B cell (primary cell): ENCODE measurements at regions not wholly inside any gene's neighbourhood (a gene's known extent, or its start where the extent isn't known, plus 50 kb on each side); places are given as distances from the start of the nearest gene placed in this dataset.

Experiments used
- ATAC-seq: fragments of 200-7000 bp; cut with Tn5 transposase; one replicate; pipeline ENCODE4 v1.10.0; 2021; ENCODE audit warnings: low read depth, mild to moderate bottlenecking, moderate number of reproducible peaks, moderate library complexity
- CTCF ChIA-PET: fragments of 350-600 bp; sonication (Branson Sonifier 250); formaldehyde crosslinking; loops from one replicate; lab custom pipeline; 2021; ENCODE audit warnings: antibody characterized with exemption, inconsistent platforms; lab: Charles Lee
- POLR2A ChIA-PET: fragments of 350-600 bp; sonication (Branson Sonifier 250); formaldehyde crosslinking; loops from one replicate; lab custom pipeline; 2021; ENCODE audit warnings: antibody characterized with exemption; lab: Charles Lee
- DNase-seq: peaks from one replicate; pipeline ENCODE4 v3.0.0; 2013
- H2AFZ ChIP-seq: 2 replicates; pipeline ENCODE4 v1.6.1; 2012; ENCODE audit warnings: mild to moderate bottlenecking, low read depth, low read length; ENCODE audit not compliant: insufficient read depth, poor library complexity, severe bottlenecking
- H3K27ac ChIP-seq, 2 donors: 1 replicate in 1 of 2; 2 replicates in 1 of 2; pipeline ENCODE4 v1.5.1; 2012 to 2013; ENCODE audit warnings: low read length in 2 of 2, mild to moderate bottlenecking in 2 of 2, moderate library complexity in 1 of 2
- H3K27me3 ChIP-seq, 4 experiments: fragments of 200-600 bp in 1 of 4; sonication (generic) in 1 of 4; replicated peaks in 1 of 4; 1 replicate in 2 of 4; 2 replicates in 2 of 4; pipeline versions ENCODE4 v1.6.1 to v1.7.0; 2013 to 2016; ENCODE audit warnings: low read length in 3 of 4, mild to moderate bottlenecking in 2 of 4, mixed read lengths in 1 of 4, moderate library complexity in 1 of 4; ENCODE audit not compliant: insufficient read depth in 4 of 4, control insufficient read depth in 3 of 4; ENCODE audit errors: control extremely low read depth in 1 of 4
- H3K36me3 ChIP-seq, 2 experiments: replicated peaks in 1 of 2; 1 replicate in 1 of 2; 2 replicates in 1 of 2; pipeline versions ENCODE4 v1.6.1 to v1.7.1; 2013; ENCODE audit warnings: low read length in 1 of 2; ENCODE audit not compliant: insufficient read depth in 2 of 2, control insufficient read depth in 1 of 2; ENCODE audit errors: control extremely low read depth in 1 of 2, extremely low read depth in 1 of 2
- H3K4me1 ChIP-seq, 2 donors: fragments of 200-600 bp in 1 of 2; sonication (generic) in 1 of 2; 1 replicate in 1 of 2; 2 replicates in 1 of 2; pipeline versions ENCODE4 v1.5.1 to v1.6.1; 2013 to 2017; ENCODE audit warnings: low read length in 2 of 2; ENCODE audit not compliant: control insufficient read depth in 2 of 2, insufficient read depth in 2 of 2
- H3K4me2 ChIP-seq: replicated peaks from 2 replicates; pipeline ENCODE3; 2012; ENCODE audit warnings: mild to moderate bottlenecking, low read depth, low read length; ENCODE audit not compliant: poor library complexity, severe bottlenecking
- H3K4me3 ChIP-seq, 5 experiments: fragments of 200-600 bp in 1 of 5; sonication (generic) in 1 of 5; 1 replicate in 3 of 5; 2 replicates in 2 of 5; pipeline versions ENCODE4 v1.5.1 to v1.7.0; 2011 to 2016; ENCODE audit warnings: low read length in 4 of 5, mild to moderate bottlenecking in 4 of 5, low read depth in 2 of 5, control low read depth in 1 of 5, moderate library complexity in 1 of 5; ENCODE audit not compliant: insufficient read depth in 1 of 5; ENCODE audit errors: control extremely low read depth in 1 of 5, extremely low read depth in 1 of 5
- H3K79me2 ChIP-seq: fragments of 200-600 bp; sonication (generic); one replicate; pipeline ENCODE4 v1.6.0; 2016; ENCODE audit warnings: low read length; ENCODE audit not compliant: control insufficient read depth, insufficient read depth
- H3K9ac ChIP-seq: fragments of 200-600 bp; sonication (generic); 2 replicates; pipeline ENCODE4 v1.6.1; 2017; ENCODE audit warnings: mild to moderate bottlenecking, low read length, moderate library complexity
- H3K9me3 ChIP-seq, 3 donors: one replicate each; pipeline versions ENCODE4 v1.6.1 to v1.7.1; 2013; ENCODE audit warnings: low read length in 2 of 3; ENCODE audit not compliant: control insufficient read depth in 2 of 3, insufficient read depth in 1 of 3; ENCODE audit errors: control extremely low read depth in 1 of 3
- H4K20me1 ChIP-seq: 2 replicates; pipeline ENCODE4 v1.6.0; 2012; ENCODE audit warnings: mild to moderate bottlenecking, low read length; ENCODE audit not compliant: insufficient read depth, control insufficient read depth, poor library complexity, severe bottlenecking
- H3K27ac Mint-ChIP-seq: one replicate; pipeline ENCODE4 v1.8.0; 2021; ENCODE audit warnings: mixed read lengths
- H3K27me3 Mint-ChIP-seq: one replicate; pipeline ENCODE4 v1.8.0; 2021; ENCODE audit warnings: mixed read lengths
- H3K4me1 Mint-ChIP-seq: one replicate; pipeline ENCODE4 v1.8.0; 2021; ENCODE audit warnings: mixed read lengths
- H3K4me3 Mint-ChIP-seq: one replicate; pipeline ENCODE4 v1.8.0; 2021; ENCODE audit warnings: mixed read lengths
- H3K9me3 Mint-ChIP-seq: one replicate; pipeline ENCODE4 v1.8.0; 2022; ENCODE audit warnings: mixed read lengths; ENCODE audit not compliant: insufficient read depth
- CTCF ChIP-seq: fragments of 200-600 bp; IDR thresholded peaks from one replicate; pipeline ENCODE4 v1.8.0; 2022; ENCODE audit warnings: antibody characterized with exemption, mild to moderate bottlenecking
- EZH2 ChIP-seq: IDR thresholded peaks from 2 replicates; pipeline ENCODE4 v1.6.1; 2012; ENCODE audit warnings: borderline replicate concordance, low read depth, mild to moderate bottlenecking, moderate library complexity, low read length; ENCODE audit not compliant: insufficient read depth, poor library complexity, severe bottlenecking
- WGBS: methylation state at CpG from one replicate; pipeline ENCODE4 v1.1.5; 2013; ENCODE audit warnings: missing lambda C conversion rate; ENCODE audit not compliant: insufficient coverage; 5-methylcytosine and 5-hydroxymethylcytosine counted together
- intact Hi-C: fragments of 100-400 bp; cut with micrococcal nuclease; formaldehyde crosslinking; loops from one replicate; pipeline ENCODE4 v1.10.0; 2022

- TF ChIP-seq EZH2 (no peak), CTCF (no peak)
- no peaks in the 10 kb centered on the region for H3K4me1 Mint-ChIP-seq
- intact Hi-C loops = no loop called here
- WGBS = 100% methylated on average over 1 of the region's 4 CpGs
- Histone ChIP-seq H3K4me2 (no peak overlapping the region), H3K27me3 (no peaks in the 10 kb centered on the region), H2AFZ (no peak overlapping the region), H3K9ac (no peak overlapping the region), H3K4me1 (no peaks in the 10 kb centered on the region), H3K9me3 (no peaks in the 10 kb centered on the region), H3K4me3 (no peak overlapping the region), H3K79me2 (no peaks in the 10 kb centered on the region), H3K36me3 (no peaks in the 10 kb centered on the region), H3K27ac (no peak overlapping the region), H4K20me1 (no peaks in the 10 kb centered on the region)
- no peaks in the 10 kb centered on the region for H3K27me3 Mint-ChIP-seq
- no peak for ATAC-seq
- POLR2A ChIA-PET = no interaction called here
- no peak overlapping the region for H3K4me3 Mint-ChIP-seq
- peaks cover 7% of the 10 kb centered on the region for H3K9me3 Mint-ChIP-seq
- DNase-seq = no peak
- no peak overlapping the region for H3K27ac Mint-ChIP-seq
- CTCF ChIA-PET = no interaction called here
Measured at GRCh38 chr18:27848336-27848735, 328.6 kb downstream of the CDH2 start.

- Mint-ChIP-seq H3K4me1 (no peaks in the 10 kb centered on the region), H3K9me3 (peaks cover 7% of the 10 kb centered on the region), H3K27me3 (no peaks in the 10 kb centered on the region), H3K4me3 (no peak overlapping the region), H3K27ac (no peak overlapping the region)
- WGBS = 60% methylated on average over 1 of the region's 4 CpGs
- intact Hi-C loops = no loop called here
- H3K4me3 ChIP-seq = no peak overlapping the region
- ChIA-PET CTCF (no interaction called here), POLR2A (no interaction called here)
- TF ChIP-seq CTCF (no peak), EZH2 (no peak)
- H3K27ac ChIP-seq = no peak overlapping the region
- no peaks in the 10 kb centered on the region for H4K20me1 ChIP-seq
- ATAC-seq (no peak), DNase-seq (no peak)
- H3K79me2 ChIP-seq = no peaks in the 10 kb centered on the region
- no peaks in the 10 kb centered on the region for H3K9me3 ChIP-seq
- H3K9ac ChIP-seq = no peak overlapping the region
- no peaks in the 10 kb centered on the region for H3K36me3 ChIP-seq
- no peaks in the 10 kb centered on the region for H3K4me1 ChIP-seq
- H2AFZ ChIP-seq = no peak overlapping the region
- no peaks in the 10 kb centered on the region for H3K27me3 ChIP-seq
- H3K4me2 ChIP-seq = no peak overlapping the region
Measured at GRCh38 chr18:27847412-27847811, 329.5 kb downstream of the CDH2 start.
